B cell (primary cell): ENCODE measurements at regions not wholly inside any gene's neighbourhood (a gene's known extent, or its start where the extent isn't known, plus 50 kb on each side); places are given as distances from the start of the nearest gene placed in this dataset.
"Not testable (repeated sequence)": the region's sequence is repeated elsewhere in the genome, so short reads cannot be mapped to it uniquely, and the experiment has no call there.

Experiments used
- ATAC-seq: fragments of 200-7000 bp; cut with Tn5 transposase; one replicate; pipeline ENCODE4 v1.10.0; 2021; ENCODE audit warnings: low read depth, mild to moderate bottlenecking, moderate number of reproducible peaks, moderate library complexity
- CTCF ChIA-PET: fragments of 350-600 bp; sonication (Branson Sonifier 250); formaldehyde crosslinking; loops from one replicate; lab custom pipeline; 2021; ENCODE audit warnings: antibody characterized with exemption, inconsistent platforms; lab: Charles Lee
- POLR2A ChIA-PET: fragments of 350-600 bp; sonication (Branson Sonifier 250); formaldehyde crosslinking; loops from one replicate; lab custom pipeline; 2021; ENCODE audit warnings: antibody characterized with exemption; lab: Charles Lee
- DNase-seq: peaks from one replicate; pipeline ENCODE4 v3.0.0; 2013
- H2AFZ ChIP-seq: 2 replicates; pipeline ENCODE4 v1.6.1; 2012; ENCODE audit warnings: mild to moderate bottlenecking, low read depth, low read length; ENCODE audit not compliant: insufficient read depth, poor library complexity, severe bottlenecking
- H3K27ac ChIP-seq, 2 donors: 1 replicate in 1 of 2; 2 replicates in 1 of 2; pipeline ENCODE4 v1.5.1; 2012 to 2013; ENCODE audit warnings: low read length in 2 of 2, mild to moderate bottlenecking in 2 of 2, moderate library complexity in 1 of 2
- H3K27me3 ChIP-seq, 4 experiments: fragments of 200-600 bp in 1 of 4; sonication (generic) in 1 of 4; replicated peaks in 1 of 4; 1 replicate in 2 of 4; 2 replicates in 2 of 4; pipeline versions ENCODE4 v1.6.1 to v1.7.0; 2013 to 2016; ENCODE audit warnings: low read length in 3 of 4, mild to moderate bottlenecking in 2 of 4, mixed read lengths in 1 of 4, moderate library complexity in 1 of 4; ENCODE audit not compliant: insufficient read depth in 4 of 4, control insufficient read depth in 3 of 4; ENCODE audit errors: control extremely low read depth in 1 of 4
- H3K36me3 ChIP-seq, 2 experiments: replicated peaks in 1 of 2; 1 replicate in 1 of 2; 2 replicates in 1 of 2; pipeline versions ENCODE4 v1.6.1 to v1.7.1; 2013; ENCODE audit warnings: low read length in 1 of 2; ENCODE audit not compliant: insufficient read depth in 2 of 2, control insufficient read depth in 1 of 2; ENCODE audit errors: control extremely low read depth in 1 of 2, extremely low read depth in 1 of 2
- H3K4me1 ChIP-seq, 2 donors: fragments of 200-600 bp in 1 of 2; sonication (generic) in 1 of 2; 1 replicate in 1 of 2; 2 replicates in 1 of 2; pipeline versions ENCODE4 v1.5.1 to v1.6.1; 2013 to 2017; ENCODE audit warnings: low read length in 2 of 2; ENCODE audit not compliant: control insufficient read depth in 2 of 2, insufficient read depth in 2 of 2
- H3K4me2 ChIP-seq: replicated peaks from 2 replicates; pipeline ENCODE3; 2012; ENCODE audit warnings: mild to moderate bottlenecking, low read depth, low read length; ENCODE audit not compliant: poor library complexity, severe bottlenecking
- H3K4me3 ChIP-seq, 5 experiments: fragments of 200-600 bp in 1 of 5; sonication (generic) in 1 of 5; 1 replicate in 3 of 5; 2 replicates in 2 of 5; pipeline versions ENCODE4 v1.5.1 to v1.7.0; 2011 to 2016; ENCODE audit warnings: low read length in 4 of 5, mild to moderate bottlenecking in 4 of 5, low read depth in 2 of 5, control low read depth in 1 of 5, moderate library complexity in 1 of 5; ENCODE audit not compliant: insufficient read depth in 1 of 5; ENCODE audit errors: control extremely low read depth in 1 of 5, extremely low read depth in 1 of 5
- H3K79me2 ChIP-seq: fragments of 200-600 bp; sonication (generic); one replicate; pipeline ENCODE4 v1.6.0; 2016; ENCODE audit warnings: low read length; ENCODE audit not compliant: control insufficient read depth, insufficient read depth
- H3K9ac ChIP-seq: fragments of 200-600 bp; sonication (generic); 2 replicates; pipeline ENCODE4 v1.6.1; 2017; ENCODE audit warnings: mild to moderate bottlenecking, low read length, moderate library complexity
- H3K9me3 ChIP-seq, 3 donors: one replicate each; pipeline versions ENCODE4 v1.6.1 to v1.7.1; 2013; ENCODE audit warnings: low read length in 2 of 3; ENCODE audit not compliant: control insufficient read depth in 2 of 3, insufficient read depth in 1 of 3; ENCODE audit errors: control extremely low read depth in 1 of 3
- H4K20me1 ChIP-seq: 2 replicates; pipeline ENCODE4 v1.6.0; 2012; ENCODE audit warnings: mild to moderate bottlenecking, low read length; ENCODE audit not compliant: insufficient read depth, control insufficient read depth, poor library complexity, severe bottlenecking
- H3K27ac Mint-ChIP-seq: one replicate; pipeline ENCODE4 v1.8.0; 2021; ENCODE audit warnings: mixed read lengths
- H3K27me3 Mint-ChIP-seq: one replicate; pipeline ENCODE4 v1.8.0; 2021; ENCODE audit warnings: mixed read lengths
- H3K4me1 Mint-ChIP-seq: one replicate; pipeline ENCODE4 v1.8.0; 2021; ENCODE audit warnings: mixed read lengths
- H3K4me3 Mint-ChIP-seq: one replicate; pipeline ENCODE4 v1.8.0; 2021; ENCODE audit warnings: mixed read lengths
- H3K9me3 Mint-ChIP-seq: one replicate; pipeline ENCODE4 v1.8.0; 2022; ENCODE audit warnings: mixed read lengths; ENCODE audit not compliant: insufficient read depth
- WGBS: methylation state at CpG from one replicate; pipeline ENCODE4 v1.1.5; 2013; ENCODE audit warnings: missing lambda C conversion rate; ENCODE audit not compliant: insufficient coverage; 5-methylcytosine and 5-hydroxymethylcytosine counted together
- intact Hi-C: fragments of 100-400 bp; cut with micrococcal nuclease; formaldehyde crosslinking; loops from one replicate; pipeline ENCODE4 v1.10.0; 2022

- intact Hi-C loops, H3K4me1 ChIP-seq, H4K20me1 ChIP-seq, H3K9ac ChIP-seq, H3K4me2 ChIP-seq, ATAC-seq, H3K27ac ChIP-seq, H2AFZ ChIP-seq, H3K27me3 ChIP-seq, H3K27ac Mint-ChIP-seq, H3K4me1 Mint-ChIP-seq, CTCF ChIA-PET, H3K27me3 Mint-ChIP-seq, H3K4me3 ChIP-seq, POLR2A ChIA-PET, H3K4me3 Mint-ChIP-seq, DNase-seq, H3K79me2 ChIP-seq, H3K9me3 ChIP-seq, H3K36me3 ChIP-seq, H3K9me3 Mint-ChIP-seq: not testable (repeated sequence)
- 89% methylated on average over 22 of the region's 22 CpGs for WGBS
Observed at GRCh38 chr21:14009238-14009981, 201.3 kb downstream of the LIPI start.

- H3K4me1 ChIP-seq, H3K79me2 ChIP-seq, H3K36me3 ChIP-seq, H3K9me3 ChIP-seq, H3K4me3 ChIP-seq, H3K4me1 Mint-ChIP-seq, H3K4me2 ChIP-seq, H4K20me1 ChIP-seq, H2AFZ ChIP-seq, DNase-seq, H3K27ac ChIP-seq, H3K4me3 Mint-ChIP-seq, H3K27ac Mint-ChIP-seq, H3K9ac ChIP-seq, H3K27me3 ChIP-seq, POLR2A ChIA-PET, H3K9me3 Mint-ChIP-seq, CTCF ChIA-PET, H3K27me3 Mint-ChIP-seq, intact Hi-C loops, ATAC-seq: not testable (repeated sequence)
- WGBS = 90% methylated on average over 2 of the region's 5 CpGs
Observed at GRCh38 chr21:14008436-14008835, 202.3 kb downstream of the LIPI start.

- H3K4me1 ChIP-seq, H3K4me3 ChIP-seq, H3K9me3 ChIP-seq, H2AFZ ChIP-seq, H3K27ac ChIP-seq, DNase-seq, H3K9me3 Mint-ChIP-seq, H3K4me1 Mint-ChIP-seq, intact Hi-C loops, ATAC-seq, H3K79me2 ChIP-seq, CTCF ChIA-PET, H3K4me3 Mint-ChIP-seq, H3K27me3 Mint-ChIP-seq, POLR2A ChIA-PET, H3K36me3 ChIP-seq, H3K27me3 ChIP-seq, H3K9ac ChIP-seq, H4K20me1 ChIP-seq, H3K4me2 ChIP-seq, H3K27ac Mint-ChIP-seq: not testable (repeated sequence)
- 89% methylated on average over 13 of the region's 17 CpGs for WGBS
Observed at GRCh38 chr21:14008006-14008405, 202.7 kb downstream of the LIPI start.

GRCh38 chr21:14006144-14006543 is 204.6 kb downstream of the LIPI start:
- H3K79me2 ChIP-seq, H3K9me3 Mint-ChIP-seq, ATAC-seq, intact Hi-C loops, H2AFZ ChIP-seq, H3K4me1 ChIP-seq, H3K27ac Mint-ChIP-seq, H3K36me3 ChIP-seq, H3K4me3 Mint-ChIP-seq, H3K4me3 ChIP-seq, H3K27me3 Mint-ChIP-seq, DNase-seq, H3K9me3 ChIP-seq, H3K9ac ChIP-seq, H3K27ac ChIP-seq, POLR2A ChIA-PET, H4K20me1 ChIP-seq, CTCF ChIA-PET, H3K4me2 ChIP-seq, H3K27me3 ChIP-seq, H3K4me1 Mint-ChIP-seq: not testable (repeated sequence)
- 70% methylated on average over 1 of the region's 7 CpGs for WGBS
